Kidney (tissue), 13 donors: ENCODE measurements at regions not wholly inside any gene's neighbourhood (a gene's known extent, or its start where the extent isn't known, plus 50 kb on each side); places are given as distances from the start of the nearest gene placed in this dataset.

Experiments used
- DNase-seq, 5 donors: peaks; one replicate each; pipeline ENCODE4 v3.0.0-alpha.2; 2013 to 2020
- FAIRE-seq: peaks from 2 replicates; lab custom pipeline; 2012; peaks lifted over from hg19 to GRCh38; lab: Jason Lieb, UNC
- H3K27ac ChIP-seq, 2 donors: one replicate each; pipeline ENCODE4 v1.7.0; 2013; ENCODE audit warnings: low read depth in 2 of 2, low read length in 2 of 2, inconsistent platforms in 1 of 2
- H3K27me3 ChIP-seq: one replicate; pipeline ENCODE4 v1.7.1; 2013; ENCODE audit warnings: low read length, inconsistent platforms; ENCODE audit not compliant: control insufficient read depth, insufficient read depth
- H3K36me3 ChIP-seq, 3 donors: one replicate each; pipeline versions ENCODE4 v1.7.0 to v1.7.1; 2013; ENCODE audit warnings: low read length in 3 of 3, control low read depth in 1 of 3, inconsistent platforms in 1 of 3; ENCODE audit not compliant: insufficient read depth in 3 of 3, control insufficient read depth in 2 of 3
- H3K4me1 ChIP-seq, 3 donors: one replicate each; pipeline versions ENCODE4 v1.7.0 to v1.7.1; 2013; ENCODE audit warnings: low read length in 3 of 3, inconsistent platforms in 1 of 3, low read depth in 1 of 3; ENCODE audit not compliant: control insufficient read depth in 2 of 3, insufficient read depth in 2 of 3
- H3K4me3 ChIP-seq, 3 donors: one replicate each; pipeline versions ENCODE4 v1.7.0 to v1.8.1; 2013; ENCODE audit warnings: low read length in 3 of 3, control low read depth in 1 of 3, inconsistent platforms in 1 of 3
- H3K9ac ChIP-seq, 3 donors: one replicate each; pipeline versions ENCODE4 v1.7.0 to v1.7.1; 2013; ENCODE audit warnings: low read length in 3 of 3, control low read depth in 1 of 3, inconsistent platforms in 1 of 3
- H3K9me3 ChIP-seq, 3 donors: one replicate each; pipeline versions ENCODE4 v1.7.0 to v1.7.1; 2013; ENCODE audit warnings: low read length in 3 of 3, control low read depth in 1 of 3, inconsistent platforms in 1 of 3; ENCODE audit not compliant: control insufficient read depth in 2 of 3, insufficient read depth in 1 of 3
- intact Hi-C: fragments of 100-400 bp; cut with DNase I; formaldehyde crosslinking; loops from one replicate; pipeline ENCODE4 v1.11.1; 2022
- TF ChIP-seq, protein P1 (sequence below): IDR thresholded peaks from 3 replicates; pipeline ENCODE4 v1.5.1; 2012; ENCODE audit warnings: mild to moderate bottlenecking, moderate library complexity, borderline replicate concordance; ENCODE audit not compliant: insufficient read depth; ENCODE audit errors: extremely low read depth
- donor health status: control.
- donor health status: control.
- donor health status: control.
- donor health status: control.
- donor health status: control.
- donor health status: DM: yes; HTN: yes; CAD: no.
- donor health status: Normal renal cell carcinoma (clear cell type).

DNA sequence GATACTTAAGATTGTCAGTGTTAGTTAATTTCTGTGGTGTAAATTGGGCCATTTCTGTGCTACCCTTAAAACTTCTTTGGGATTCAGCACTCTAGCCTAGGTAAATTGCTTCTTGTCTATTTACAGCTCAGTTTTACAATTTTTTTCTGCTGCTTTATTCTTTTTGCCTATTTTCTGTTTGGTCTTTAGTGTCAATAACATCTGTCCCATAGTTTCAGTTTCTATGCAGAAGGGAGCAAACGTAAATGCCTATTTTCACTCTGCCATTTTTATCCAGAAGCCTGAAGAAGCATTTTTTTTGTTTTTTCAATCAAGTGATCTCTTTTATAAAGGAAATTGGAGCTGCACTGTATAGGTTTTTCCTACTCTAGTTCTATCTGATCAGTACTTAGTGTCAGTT is 564.9 kb upstream of the MEX3C start:
- no peak for DNase-seq
- intact Hi-C loops, result no loop called here
- Histone ChIP-seq H3K4me1 (no peaks in the 10 kb centered on the region), H3K9me3 (no peaks in the 10 kb centered on the region), H3K27ac (no peak overlapping the region), H3K4me3 (no peak overlapping the region), H3K27me3 (no peaks in the 10 kb centered on the region), H3K9ac (no peak overlapping the region), H3K36me3 (no peaks in the 10 kb centered on the region)
- no peak for FAIRE-seq
- TF ChIP-seq, protein P1, sequence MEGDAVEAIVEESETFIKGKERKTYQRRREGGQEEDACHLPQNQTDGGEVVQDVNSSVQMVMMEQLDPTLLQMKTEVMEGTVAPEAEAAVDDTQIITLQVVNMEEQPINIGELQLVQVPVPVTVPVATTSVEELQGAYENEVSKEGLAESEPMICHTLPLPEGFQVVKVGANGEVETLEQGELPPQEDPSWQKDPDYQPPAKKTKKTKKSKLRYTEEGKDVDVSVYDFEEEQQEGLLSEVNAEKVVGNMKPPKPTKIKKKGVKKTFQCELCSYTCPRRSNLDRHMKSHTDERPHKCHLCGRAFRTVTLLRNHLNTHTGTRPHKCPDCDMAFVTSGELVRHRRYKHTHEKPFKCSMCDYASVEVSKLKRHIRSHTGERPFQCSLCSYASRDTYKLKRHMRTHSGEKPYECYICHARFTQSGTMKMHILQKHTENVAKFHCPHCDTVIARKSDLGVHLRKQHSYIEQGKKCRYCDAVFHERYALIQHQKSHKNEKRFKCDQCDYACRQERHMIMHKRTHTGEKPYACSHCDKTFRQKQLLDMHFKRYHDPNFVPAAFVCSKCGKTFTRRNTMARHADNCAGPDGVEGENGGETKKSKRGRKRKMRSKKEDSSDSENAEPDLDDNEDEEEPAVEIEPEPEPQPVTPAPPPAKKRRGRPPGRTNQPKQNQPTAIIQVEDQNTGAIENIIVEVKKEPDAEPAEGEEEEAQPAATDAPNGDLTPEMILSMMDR, result no peak

DNA sequence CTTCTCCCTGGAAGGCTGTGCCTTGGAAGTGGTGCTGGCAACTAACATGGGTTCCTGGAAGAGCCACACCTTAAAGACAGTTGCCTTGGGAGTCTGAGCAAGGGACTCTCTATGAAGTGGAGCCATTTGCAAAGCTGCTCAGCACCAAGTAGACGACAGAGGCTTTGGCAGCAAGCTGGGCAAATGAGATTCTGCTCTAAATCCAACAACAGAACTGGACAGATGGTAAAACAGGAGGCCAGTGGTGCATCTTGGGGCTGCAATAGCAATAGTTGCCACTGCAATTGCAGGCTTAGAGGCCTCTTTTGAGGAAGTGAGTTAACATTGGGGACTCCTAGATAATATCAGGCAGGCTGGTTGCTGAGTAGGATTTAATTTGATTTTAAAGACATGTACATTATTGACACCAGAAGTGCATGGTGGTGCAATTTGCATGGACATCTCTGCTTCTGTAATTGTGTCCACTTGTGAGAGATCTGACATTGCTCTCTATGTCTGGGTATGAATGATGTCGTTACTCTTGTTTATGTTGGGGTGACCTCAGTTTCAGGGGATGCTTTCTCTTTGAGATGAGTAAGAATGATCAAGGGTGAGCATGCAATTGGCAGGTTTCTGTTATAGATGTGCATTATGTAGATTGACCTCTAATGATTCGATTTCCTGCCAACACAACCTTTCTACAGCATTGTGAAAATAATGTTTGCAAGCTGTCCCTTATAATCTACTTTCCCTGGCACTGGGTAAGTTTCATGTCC is 568.3 kb upstream of the MEX3C start:
- Histone ChIP-seq H3K36me3 (no peaks in the 10 kb centered on the region), H3K9ac (no peak overlapping the region), H3K9me3 (no peaks in the 10 kb centered on the region), H3K4me1 (no peaks in the 10 kb centered on the region), H3K27ac (no peak overlapping the region), H3K27me3 (no peaks in the 10 kb centered on the region), H3K4me3 (no peak overlapping the region)
- DNase-seq (no peak), FAIRE-seq (no peak)
- intact Hi-C loops, result no loop called here
- TF ChIP-seq, protein P1, result no peak

DNA sequence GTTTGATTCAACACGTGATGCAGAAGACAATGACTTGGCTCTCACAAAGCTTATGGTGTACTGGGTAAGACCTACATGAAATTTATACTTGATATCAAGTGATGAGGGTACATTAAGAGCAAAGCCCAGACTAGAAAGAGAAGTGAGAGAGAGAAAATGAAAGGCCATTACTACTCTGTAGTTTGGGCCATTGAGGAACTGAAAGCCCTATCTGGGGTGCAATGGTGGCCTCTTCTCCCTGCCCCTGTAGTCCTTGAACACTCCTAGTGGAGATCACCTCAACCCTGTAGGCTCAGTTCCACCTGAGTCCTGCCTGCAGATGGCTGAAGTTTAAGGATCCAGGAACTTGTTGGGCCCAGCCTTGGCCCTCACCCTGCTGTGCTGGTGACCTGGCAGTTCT is 569.8 kb upstream of the MEX3C start:
- Histone ChIP-seq H3K4me3 (no peak overlapping the region), H3K4me1 (no peaks in the 10 kb centered on the region), H3K36me3 (no peaks in the 10 kb centered on the region), H3K27me3 (no peaks in the 10 kb centered on the region), H3K9ac (no peak overlapping the region), H3K27ac (no peak overlapping the region), H3K9me3 (no peaks in the 10 kb centered on the region)
- FAIRE-seq (no peak), DNase-seq (peak in 1 of 5 donors; percentile 30)
- TF ChIP-seq, protein P1, result no peak
- intact Hi-C loops, result no loop called here
